BJ (cell line): ENCODE measurements at regions not wholly inside any gene's neighbourhood (a gene's known extent, or its start where the extent isn't known, plus 50 kb on each side); places are given as distances from the start of the nearest gene placed in this dataset. TPM values are rescaled to one million over a fixed set of nuclear protein-coding genes. Genes with fewer than 3 reads are reported as not detected.

Source experiments
- CTCF ChIA-PET: fragments of 350-600 bp; formaldehyde crosslinking; extraction: SDS; loops from one replicate; lab custom pipeline; 2021; ENCODE audit warnings: antibody characterized with exemption, inconsistent platforms; lab: Yijun Ruan, JAX
- POLR2A ChIA-PET: fragments of 300-600 bp; sonication (Branson Sonifier 250); formaldehyde crosslinking; extraction: SDS; loops from one replicate; lab custom pipeline; 2021; ENCODE audit warnings: antibody characterized with exemption; lab: Charles Lee
- DNase-seq: peaks from one replicate; pipeline ENCODE4 v3.0.0-alpha.2; 2011; ENCODE audit warnings: low read depth
- H3K27me3 ChIP-seq: 2 replicates; pipeline ENCODE4 v1.6.0; 2011; ENCODE audit warnings: low read length; ENCODE audit not compliant: control insufficient read depth, insufficient read depth
- H3K36me3 ChIP-seq: 2 replicates; pipeline ENCODE4 v1.5.1; 2011; ENCODE audit warnings: low read length; ENCODE audit not compliant: control insufficient read depth, insufficient read depth
- H3K4me3 ChIP-seq: 2 replicates; pipeline ENCODE4 v1.5.1; 2011; ENCODE audit warnings: low read depth, mild to moderate bottlenecking, control low read depth, low read length
- CTCF ChIP-seq: IDR thresholded peaks from 2 replicates; pipeline ENCODE4 v1.5.1; 2011; ENCODE audit warnings: low read depth, mild to moderate bottlenecking, control low read depth, inconsistent platforms, low read length, moderate library complexity; ENCODE audit not compliant: insufficient read depth
- small RNA-seq: library from RNA; depleted of rRNA; stranded (forward); fragments of <200 nt; gene quantifications from one replicate; pipeline ENCODE3, GENCODE V24; 2012; ENCODE audit warnings: low replicate concordance, low read depth; ENCODE audit not compliant: insufficient read length

- no peak for TF ChIP-seq CTCF
- no peak for DNase-seq
- CTCF ChIA-PET, result no interaction called here
- POLR2A ChIA-PET, result no interaction called here
- no peaks in the 10 kb centered on the region for H3K36me3 ChIP-seq
- H3K27me3 ChIP-seq, result no peaks in the 10 kb centered on the region
- H3K4me3 ChIP-seq, result no peak overlapping the region
Measured at GRCh38 chr6:96467814-96468213, 53.8 kb upstream of the UFL1 start.

GRCh38 chr6:96468281-96468680 lies 53.3 kb upstream of the UFL1 start:
- POLR2A ChIA-PET, result no interaction called here
- Histone ChIP-seq H3K4me3 (no peak overlapping the region), H3K36me3 (no peaks in the 10 kb centered on the region), H3K27me3 (no peaks in the 10 kb centered on the region)
- TF ChIP-seq CTCF, result no peak
- CTCF ChIA-PET, result interaction anchor here (0.8 kb wide), 1 partner anchor 9 kb away, joined by 4 read pairs; no protein-coding TSS in a partner anchor
- DNase-seq, result no peak

GRCh38 chr6:96468681-96469224 lies 52.9 kb upstream of the UFL1 start:
- no peak for TF ChIP-seq CTCF
- no peaks in the 10 kb centered on the region for H3K27me3 ChIP-seq
- POLR2A ChIA-PET, result no interaction called here
- DNase-seq, result no peak
- H3K36me3 ChIP-seq, result no peaks in the 10 kb centered on the region
- CTCF ChIA-PET, result interaction anchor here (0.8 kb wide), 1 partner anchor 9 kb away, joined by 4 read pairs; no protein-coding TSS in a partner anchor
- H3K4me3 ChIP-seq, result no peak overlapping the region

GRCh38 chr6:96469312-96469711 lies 52.3 kb upstream of the UFL1 start:
- no peak overlapping the region for H3K4me3 ChIP-seq
- H3K27me3 ChIP-seq, result no peaks in the 10 kb centered on the region
- no peak for DNase-seq
- no peaks in the 10 kb centered on the region for H3K36me3 ChIP-seq
- POLR2A ChIA-PET, result no interaction called here
- CTCF ChIA-PET, result no interaction called here
- TF ChIP-seq CTCF, result no peak

GRCh38 chr6:96470296-96470695 lies 51.3 kb upstream of the UFL1 start:
- no peak for TF ChIP-seq CTCF
- DNase-seq, result no peak
- Histone ChIP-seq H3K36me3 (no peaks in the 10 kb centered on the region), H3K27me3 (no peaks in the 10 kb centered on the region), H3K4me3 (no peak overlapping the region)
- POLR2A ChIA-PET, result no interaction called here
- CTCF ChIA-PET, result no interaction called here

Small RNA genes in the stretch of these regions (small RNA-seq; reads per million reads assigned to genes)
- not detected for gene RN7SL797P
